Endothelial cell of umbilical vein (primary cell): ENCODE measurements at regions not wholly inside any gene's neighbourhood (a gene's known extent, or its start where the extent isn't known, plus 50 kb on each side); places are given as distances from the start of the nearest gene placed in this dataset.

ENCODE experiments used
- BruUV-seq: library from RNA; stranded (reverse); fragments of 400-500 nt; replicated peaks from 2 replicates; lab custom pipeline; 2021; lab: Mats Ljungman, UMichigan
- CTCF ChIA-PET: fragments of 300-600, 350-600 bp; sonication (Branson Sonifier 250); formaldehyde crosslinking; loops from one replicate; lab custom pipeline; 2021; ENCODE audit warnings: antibody characterized with exemption, inconsistent platforms; lab: Charles Lee
- POLR2A ChIA-PET: fragments of 300-600, 350-600 bp; sonication (Branson Sonifier 250); formaldehyde crosslinking; loops from one replicate; lab custom pipeline; 2021; ENCODE audit warnings: antibody characterized with exemption, inconsistent platforms; lab: Charles Lee
- DNase-seq: peaks from one replicate; pipeline ENCODE4 v3.0.0-alpha.2; 2011; ENCODE audit warnings: low read depth, low spot score
- FAIRE-seq: peaks from 2 replicates; lab custom pipeline; 2011; peaks lifted over from hg19 to GRCh38; lab: Jason Lieb, UNC
- H2AFZ ChIP-seq: 2 replicates; pipeline ENCODE4 v1.6.0; 2012; ENCODE audit warnings: low read depth, low read length, control low read depth, inconsistent platforms
- H3K27ac ChIP-seq: 2 replicates; pipeline ENCODE4 v1.5.1; 2011; ENCODE audit warnings: low read depth, mild to moderate bottlenecking, control low read depth, low read length, moderate library complexity; ENCODE audit not compliant: insufficient read depth
- H3K27me3 ChIP-seq, 2 experiments: 2 replicates each; pipeline versions ENCODE4 v1.6.0 to v1.6.1; 2011; ENCODE audit warnings: low read length in 2 of 2, mixed read lengths in 1 of 2; ENCODE audit not compliant: control insufficient read depth in 2 of 2, insufficient read depth in 2 of 2
- H3K36me3 ChIP-seq, 2 experiments: 2 replicates in 1 of 2; 3 replicates in 1 of 2; pipeline ENCODE4 v1.5.1; 2011; ENCODE audit warnings: low read length in 2 of 2, mild to moderate bottlenecking in 1 of 2, moderate library complexity in 1 of 2; ENCODE audit not compliant: control insufficient read depth in 2 of 2, insufficient read depth in 2 of 2; ENCODE audit errors: extremely low read depth in 1 of 2
- H3K4me1 ChIP-seq: 3 replicates; pipeline ENCODE4 v1.5.1; 2011; ENCODE audit warnings: mild to moderate bottlenecking, low read length; ENCODE audit not compliant: control insufficient read depth, insufficient read depth; ENCODE audit errors: extremely low read depth
- H3K4me2 ChIP-seq: 2 replicates; pipeline ENCODE4 v1.6.1; 2011; ENCODE audit warnings: low read length, control low read depth, mixed read lengths; ENCODE audit not compliant: insufficient read depth
- H3K4me3 ChIP-seq, 3 experiments: fragments of 200-600 bp in 1 of 3; sonication (generic), shearing (Covaris generic) in 1 of 3; replicated peaks in 1 of 3; 2 replicates each; pipeline ENCODE4 v1.5.1; 2011 to 2016; ENCODE audit warnings: control low read depth in 3 of 3, low read length in 3 of 3, mild to moderate bottlenecking in 2 of 3, inconsistent platforms in 1 of 3, low read depth in 1 of 3, moderate library complexity in 1 of 3; ENCODE audit not compliant: insufficient read depth in 1 of 3
- H3K79me2 ChIP-seq: 2 replicates; pipeline ENCODE4 v1.6.0; 2012; ENCODE audit warnings: low read length, inconsistent platforms; ENCODE audit not compliant: control insufficient read depth, insufficient read depth
- H3K9ac ChIP-seq: replicated peaks from 2 replicates; pipeline ENCODE3; 2011; ENCODE audit warnings: low read length, control low read depth; ENCODE audit not compliant: insufficient read depth; ENCODE audit errors: extremely low read depth
- H3K9me1 ChIP-seq: replicated peaks from 3 replicates; pipeline ENCODE4 v1.6.0; 2011; ENCODE audit warnings: mild to moderate bottlenecking, low read length; ENCODE audit not compliant: control insufficient read depth, insufficient read depth; ENCODE audit errors: extremely low read depth
- H3K9me3 ChIP-seq: replicated peaks from 2 replicates; pipeline ENCODE4 v1.5.1; 2012; ENCODE audit warnings: low read length, inconsistent platforms; ENCODE audit not compliant: control insufficient read depth, insufficient read depth
- H4K20me1 ChIP-seq: replicated peaks from 2 replicates; pipeline ENCODE3; 2011; ENCODE audit warnings: mild to moderate bottlenecking, low read length; ENCODE audit not compliant: control insufficient read depth, insufficient read depth; ENCODE audit errors: extremely low read depth
- EZH2 ChIP-seq: IDR thresholded peaks from 2 replicates; pipeline ENCODE4 v1.6.1; 2012; ENCODE audit warnings: borderline replicate concordance, low read depth, mild to moderate bottlenecking, moderate library complexity, low read length, inconsistent platforms; ENCODE audit not compliant: severe bottlenecking
- FOS ChIP-seq: IDR thresholded peaks from 2 replicates; pipeline ENCODE4 v1.6.1; 2011; ENCODE audit warnings: mild to moderate bottlenecking, low read length, moderate library complexity, borderline replicate concordance; ENCODE audit not compliant: insufficient read depth
- GATA2 ChIP-seq: IDR thresholded peaks from 2 replicates; pipeline ENCODE4 v1.7.0; 2011; ENCODE audit warnings: low read depth, mild to moderate bottlenecking, moderate library complexity, mixed read lengths, low read length; ENCODE audit not compliant: insufficient read length, insufficient read depth
- JUN ChIP-seq: IDR thresholded peaks from 2 replicates; pipeline ENCODE4 v1.6.1; 2011; ENCODE audit warnings: borderline replicate concordance, low read depth; ENCODE audit not compliant: insufficient read length, insufficient read depth
- MYC ChIP-seq: IDR thresholded peaks from one replicate; pipeline ENCODE4 v1.6.1; 2011; ENCODE audit warnings: mild to moderate bottlenecking, low read depth, low read length
- POLR2A ChIP-seq: IDR thresholded peaks from 2 replicates; pipeline ENCODE4 v1.6.1; 2012; ENCODE audit warnings: low read depth, mild to moderate bottlenecking, control low read depth, low read length
- POLR2AphosphoS5 ChIP-seq: IDR thresholded peaks from 2 replicates; pipeline ENCODE4 v1.6.1; 2012; ENCODE audit warnings: low read depth, mild to moderate bottlenecking, control low read depth, low read length, moderate library complexity; ENCODE audit not compliant: insufficient read depth
- dilution Hi-C: fragments of 300-500 bp; cut with MboI; formaldehyde crosslinking; loops from one replicate; pipeline ENCODE4 v1.15.0; 2019; ENCODE audit warnings: low sequenced_read_pairs; ENCODE audit not compliant: extremely low pct_ligation_motif_present
- intact Hi-C: fragments of 100-400 bp; cut with micrococcal nuclease; formaldehyde crosslinking; loops from one replicate; pipeline ENCODE4 v1.10.0; 2022
- TF ChIP-seq, protein P1 (sequence below), 2 donors: IDR thresholded peaks; 1 replicate in 1 of 2; 2 replicates in 1 of 2; pipeline ENCODE4 v1.5.1; 2011; ENCODE audit warnings: low read length in 2 of 2, mild to moderate bottlenecking in 2 of 2, moderate library complexity in 2 of 2, control low read depth in 1 of 2, inconsistent platforms in 1 of 2, low read depth in 1 of 2; ENCODE audit not compliant: insufficient read depth in 1 of 2; ENCODE audit errors: extremely low read depth in 1 of 2
- TF ChIP-seq, protein P2 (sequence below): IDR thresholded peaks from 2 replicates; pipeline ENCODE4 v1.6.1; 2011; ENCODE audit not compliant: insufficient read depth, insufficient read length

DNA sequence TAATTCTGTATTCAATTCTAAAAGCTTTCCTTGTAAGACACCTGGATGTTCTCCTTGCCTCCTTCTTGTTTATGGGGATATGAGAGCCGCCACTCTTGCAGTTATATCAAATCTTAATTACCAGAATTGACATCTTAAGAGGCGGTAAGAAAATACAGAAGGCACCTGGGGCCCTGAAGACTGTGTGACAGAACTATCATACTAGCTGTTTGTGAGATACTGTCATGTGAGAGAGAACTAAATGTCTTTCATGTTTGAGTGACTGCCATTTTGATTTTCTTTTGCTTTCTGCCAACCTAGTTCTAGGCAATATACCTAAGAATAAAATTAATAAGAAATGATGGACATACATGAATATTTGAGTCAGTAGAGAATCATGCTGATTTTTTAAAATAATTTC lies 340.2 kb upstream of the SMIM31 start:
- no peaks in the 10 kb centered on the region for H3K4me1 ChIP-seq
- no peak for DNase-seq
- dilution Hi-C loops = no loop called here
- intact Hi-C loops = no loop called here
- no peak overlapping the region for H3K4me2 ChIP-seq
- BruUV-seq = no TSS peak
- H3K9ac ChIP-seq = no peak overlapping the region
- H3K27me3 ChIP-seq = no peaks in the 10 kb centered on the region
- no peaks in the 10 kb centered on the region for H3K36me3 ChIP-seq
- FAIRE-seq = no peak
- TF ChIP-seq, protein P1, sequence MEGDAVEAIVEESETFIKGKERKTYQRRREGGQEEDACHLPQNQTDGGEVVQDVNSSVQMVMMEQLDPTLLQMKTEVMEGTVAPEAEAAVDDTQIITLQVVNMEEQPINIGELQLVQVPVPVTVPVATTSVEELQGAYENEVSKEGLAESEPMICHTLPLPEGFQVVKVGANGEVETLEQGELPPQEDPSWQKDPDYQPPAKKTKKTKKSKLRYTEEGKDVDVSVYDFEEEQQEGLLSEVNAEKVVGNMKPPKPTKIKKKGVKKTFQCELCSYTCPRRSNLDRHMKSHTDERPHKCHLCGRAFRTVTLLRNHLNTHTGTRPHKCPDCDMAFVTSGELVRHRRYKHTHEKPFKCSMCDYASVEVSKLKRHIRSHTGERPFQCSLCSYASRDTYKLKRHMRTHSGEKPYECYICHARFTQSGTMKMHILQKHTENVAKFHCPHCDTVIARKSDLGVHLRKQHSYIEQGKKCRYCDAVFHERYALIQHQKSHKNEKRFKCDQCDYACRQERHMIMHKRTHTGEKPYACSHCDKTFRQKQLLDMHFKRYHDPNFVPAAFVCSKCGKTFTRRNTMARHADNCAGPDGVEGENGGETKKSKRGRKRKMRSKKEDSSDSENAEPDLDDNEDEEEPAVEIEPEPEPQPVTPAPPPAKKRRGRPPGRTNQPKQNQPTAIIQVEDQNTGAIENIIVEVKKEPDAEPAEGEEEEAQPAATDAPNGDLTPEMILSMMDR (IDR thresholded peaks at IDR 0.05; ENCODE audit: extremely low read depth in 1 of 2, insufficient read depth in 1 of 2, low read depth in 1 of 2, low read length in 2 of 2) = no peak
- no peak for TF ChIP-seq POLR2A
- TF ChIP-seq MYC = no peak
- no peak for TF ChIP-seq POLR2AphosphoS5
- no peak for TF ChIP-seq FOS
- TF ChIP-seq JUN = no peak
- TF ChIP-seq GATA2 = no peak
- TF ChIP-seq, protein P2, sequence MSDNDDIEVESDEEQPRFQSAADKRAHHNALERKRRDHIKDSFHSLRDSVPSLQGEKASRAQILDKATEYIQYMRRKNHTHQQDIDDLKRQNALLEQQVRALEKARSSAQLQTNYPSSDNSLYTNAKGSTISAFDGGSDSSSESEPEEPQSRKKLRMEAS = no peak
- TF ChIP-seq EZH2 = no peak
- CTCF ChIA-PET = no interaction called here
- no peaks in the 10 kb centered on the region for H3K9me1 ChIP-seq
- H3K9me3 ChIP-seq = peaks cover 2% of the 10 kb centered on the region
- H2AFZ ChIP-seq = no peak overlapping the region
- H3K79me2 ChIP-seq = no peaks in the 10 kb centered on the region
- POLR2A ChIA-PET = no interaction called here
- H3K27ac ChIP-seq = no peak overlapping the region
- H4K20me1 ChIP-seq = no peaks in the 10 kb centered on the region
- H3K4me3 ChIP-seq = no peak overlapping the region
